GM12878 (cell line): ENCODE measurements at regions not wholly inside any gene's neighbourhood (a gene's known extent, or its start where the extent isn't known, plus 50 kb on each side); places are given as distances from the start of the nearest gene placed in this dataset.

Source experiments
- ATAC-seq: fragments of 200-7000 bp; cut with Tn5 transposase; 3 replicates; pipeline ENCODE4 v1.9.1; 2020; ENCODE audit warnings: mild to moderate bottlenecking, moderate library complexity
- BruUV-seq: library from RNA; stranded (reverse); fragments of 400-500 nt; replicated peaks from 2 replicates; lab custom pipeline; 2021; lab: Mats Ljungman, UMichigan
- CTCF ChIA-PET: fragments of 300-600 bp; sonication (Branson Sonifier 250); formaldehyde crosslinking; extraction: SDS; loops from one replicate; lab custom pipeline; 2021; ENCODE audit warnings: inconsistent platforms; lab: Yijun Ruan, JAX
- POLR2A ChIA-PET: fragments of 350-600 bp; formaldehyde crosslinking; extraction: SDS; loops from one replicate; lab custom pipeline; 2021; ENCODE audit warnings: inconsistent platforms; lab: Charles Lee
- RAD21 ChIA-PET: fragments of 300-600 bp; sonication (Branson Sonifier 250); formaldehyde crosslinking; loops from one replicate; lab custom pipeline; 2023; ENCODE audit warnings: antibody characterized with exemption; ENCODE audit not compliant: unreplicated experiment; lab: Charles Lee
- SMC1A ChIA-PET: fragments of 300-600 bp; sonication (Branson Sonifier 250); formaldehyde crosslinking; loops from one replicate; lab custom pipeline; 2023; ENCODE audit not compliant: unreplicated experiment, uncharacterized antibody; lab: Charles Lee
- DNase-seq: peaks from one replicate; pipeline ENCODE4 v3.0.0-alpha.2; 2011; ENCODE audit warnings: low read depth, low spot score
- FAIRE-seq: peaks from 3 replicates; lab custom pipeline; 2011; peaks lifted over from hg19 to GRCh38; lab: Jason Lieb, UNC
- H2AFZ ChIP-seq: 2 replicates; pipeline ENCODE4 v1.6.0; 2011; ENCODE audit warnings: low read depth, low read length, control low read depth; ENCODE audit not compliant: control insufficient read depth
- H3K27ac ChIP-seq: 2 replicates; pipeline ENCODE4 v1.5.1; 2011; ENCODE audit warnings: control low read depth; ENCODE audit not compliant: control insufficient read depth, insufficient read depth
- H3K27me3 ChIP-seq, 2 experiments: replicated peaks in 1 of 2; 2 replicates each; pipeline versions ENCODE4 v1.6.0 to v1.6.1; 2011; ENCODE audit warnings: low read length in 1 of 2; ENCODE audit not compliant: control insufficient read depth in 2 of 2, insufficient read depth in 2 of 2
- H3K36me3 ChIP-seq, 2 experiments: 2 replicates each; pipeline ENCODE4 v1.5.1; 2011; ENCODE audit warnings: low read length in 1 of 2; ENCODE audit not compliant: control insufficient read depth in 2 of 2, insufficient read depth in 2 of 2
- H3K4me1 ChIP-seq: 2 replicates; pipeline ENCODE4 v1.6.1; 2011; ENCODE audit warnings: mild to moderate bottlenecking, low read length, moderate library complexity, mixed read lengths; ENCODE audit not compliant: control insufficient read depth, insufficient read depth
- H3K4me2 ChIP-seq: 2 replicates; pipeline ENCODE4 v1.6.0; 2011; ENCODE audit warnings: control low read depth; ENCODE audit not compliant: control insufficient read depth, insufficient read depth
- H3K4me3 ChIP-seq: fragments of 200-600 bp; sonication (generic); 2 replicates; pipeline ENCODE4 v1.5.1; 2016
- H3K79me2 ChIP-seq: 2 replicates; pipeline ENCODE4 v1.6.0; 2011; ENCODE audit warnings: low read length; ENCODE audit not compliant: control insufficient read depth, insufficient read depth
- H3K9ac ChIP-seq: 2 replicates; pipeline ENCODE4 v1.8.0; 2011; ENCODE audit warnings: low read length, control low read depth, mixed read lengths; ENCODE audit not compliant: control insufficient read depth, insufficient read depth
- H3K9me3 ChIP-seq: replicated peaks from 3 replicates; pipeline ENCODE4 v1.5.1; 2011; ENCODE audit warnings: mild to moderate bottlenecking, low read length; ENCODE audit not compliant: control insufficient read depth, insufficient read depth
- H4K20me1 ChIP-seq: 2 replicates; pipeline ENCODE4 v1.6.0; 2011; ENCODE audit not compliant: control insufficient read depth, insufficient read depth
- BMI1 ChIP-seq: fragments of 450-650 bp; IDR thresholded peaks from 2 replicates; pipeline ENCODE4 v1.6.1; 2016; ENCODE audit warnings: mild to moderate bottlenecking, moderate library complexity, borderline replicate concordance
- EED ChIP-seq: sonication (generic); IDR thresholded peaks from 2 replicates; pipeline ENCODE4 v1.6.1; 2016; ENCODE audit warnings: antibody characterized with exemption, low read depth
- KDM1A ChIP-seq: fragments of 200-600 bp; sonication (generic); IDR thresholded peaks from 2 replicates; pipeline ENCODE4 v1.6.1; 2016; ENCODE audit warnings: borderline replicate concordance
- SIX5 ChIP-seq: IDR thresholded peaks from 2 replicates; pipeline ENCODE4 v1.6.1; 2011; ENCODE audit warnings: mild to moderate bottlenecking, low read depth, low read length, moderate library complexity; ENCODE audit not compliant: severe bottlenecking
- STAT3 ChIP-seq: IDR thresholded peaks from 2 replicates; pipeline ENCODE4 v1.6.1; 2011; ENCODE audit warnings: low read depth, low read length, improper control_type of control experiment
- TAF1 ChIP-seq: IDR thresholded peaks from 2 replicates; pipeline ENCODE4 v1.6.1; 2011; ENCODE audit warnings: mild to moderate bottlenecking, low read depth, low read length, borderline replicate concordance
- ZNF24 ChIP-seq: fragments of 450-650 bp; IDR thresholded peaks from 2 replicates; pipeline ENCODE4 v1.6.1; 2017; ENCODE audit warnings: antibody characterized with exemption, mild to moderate bottlenecking
- WGBS: methylation state at CpG from one replicate; pipeline ENCODE4 v1.1.6; 2016; ENCODE audit warnings: low lambda C conversion rate; ENCODE audit not compliant: insufficient replicate concordance, insufficient coverage; ENCODE audit errors: missing lambda C conversion rate; 5-methylcytosine and 5-hydroxymethylcytosine counted together
- in situ Hi-C: fragments of 300-500 bp; cut with MboI; formaldehyde crosslinking; loops from 9 replicates; pipeline ENCODE4 v1.14.3; 2018; ENCODE audit warnings: mixed read lengths
- intact Hi-C: fragments of 100-400 bp; cut with micrococcal nuclease; formaldehyde crosslinking; loops from one replicate; pipeline ENCODE4 v1.14.2; 2022; ENCODE audit not compliant: unreplicated experiment
- TF ChIP-seq, protein P1 (sequence below): fragments of 450-650 bp; IDR thresholded peaks from 2 replicates; pipeline ENCODE4 v1.6.1; 2017; ENCODE audit warnings: mild to moderate bottlenecking, moderate library complexity
- TF ChIP-seq, protein P2 (sequence below): IDR thresholded peaks from 2 replicates; pipeline ENCODE4 v1.6.1; 2012; ENCODE audit warnings: low read depth, low read length, improper control_type of control experiment

DNA sequence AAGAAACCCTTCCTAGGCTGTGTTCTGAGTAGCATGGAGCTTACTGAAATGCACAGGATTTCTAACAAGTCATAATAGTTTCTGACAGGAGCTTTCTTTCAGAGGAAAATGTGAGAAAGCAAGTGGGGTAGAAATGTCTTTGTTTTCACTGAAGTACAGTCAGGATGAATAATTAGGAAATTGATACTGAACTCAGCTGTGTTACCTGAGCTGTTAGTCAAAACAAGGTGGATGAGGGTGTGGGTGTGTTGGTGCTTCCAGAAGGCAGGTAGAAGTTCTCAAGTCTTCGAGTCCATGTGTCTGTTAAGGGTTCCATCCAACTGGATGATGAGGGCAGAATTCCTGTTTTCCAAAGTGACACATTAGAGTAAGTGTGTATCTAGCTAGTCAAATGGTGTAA lies 122.4 kb downstream of the BASP1 start:
- POLR2A ChIA-PET, result no interaction called here
- H3K4me2 ChIP-seq, result no peak overlapping the region

More for the DNA sequence above, 122.4 kb downstream of the BASP1 start:
- Histone ChIP-seq H3K79me2 (no peaks in the 10 kb centered on the region), H2AFZ (no peak overlapping the region), H3K9ac (no peak overlapping the region), H3K27me3 (no peaks in the 10 kb centered on the region), H3K4me3 (no peak overlapping the region), H3K9me3 (peaks cover 1% of the 10 kb centered on the region; the same call in 2 of the 3 replicates), H3K4me1 (peaks cover 6% of the 10 kb centered on the region), H3K36me3 (no peaks in the 10 kb centered on the region), H4K20me1 (no peaks in the 10 kb centered on the region), H3K27ac (no peak overlapping the region)
- RAD21 ChIA-PET, result no interaction called here
- in situ Hi-C loops, result no loop called here
- FAIRE-seq (no peak), DNase-seq (no peak), ATAC-seq (no peak)
- TF ChIP-seq KDM1A, result no peak
- no peak for TF ChIP-seq SIX5
- TF ChIP-seq EED, result no peak
- TF ChIP-seq BMI1, result no peak
- TF ChIP-seq ZNF24, result no peak
- TF ChIP-seq TAF1, result no peak
- TF ChIP-seq, protein P1, sequence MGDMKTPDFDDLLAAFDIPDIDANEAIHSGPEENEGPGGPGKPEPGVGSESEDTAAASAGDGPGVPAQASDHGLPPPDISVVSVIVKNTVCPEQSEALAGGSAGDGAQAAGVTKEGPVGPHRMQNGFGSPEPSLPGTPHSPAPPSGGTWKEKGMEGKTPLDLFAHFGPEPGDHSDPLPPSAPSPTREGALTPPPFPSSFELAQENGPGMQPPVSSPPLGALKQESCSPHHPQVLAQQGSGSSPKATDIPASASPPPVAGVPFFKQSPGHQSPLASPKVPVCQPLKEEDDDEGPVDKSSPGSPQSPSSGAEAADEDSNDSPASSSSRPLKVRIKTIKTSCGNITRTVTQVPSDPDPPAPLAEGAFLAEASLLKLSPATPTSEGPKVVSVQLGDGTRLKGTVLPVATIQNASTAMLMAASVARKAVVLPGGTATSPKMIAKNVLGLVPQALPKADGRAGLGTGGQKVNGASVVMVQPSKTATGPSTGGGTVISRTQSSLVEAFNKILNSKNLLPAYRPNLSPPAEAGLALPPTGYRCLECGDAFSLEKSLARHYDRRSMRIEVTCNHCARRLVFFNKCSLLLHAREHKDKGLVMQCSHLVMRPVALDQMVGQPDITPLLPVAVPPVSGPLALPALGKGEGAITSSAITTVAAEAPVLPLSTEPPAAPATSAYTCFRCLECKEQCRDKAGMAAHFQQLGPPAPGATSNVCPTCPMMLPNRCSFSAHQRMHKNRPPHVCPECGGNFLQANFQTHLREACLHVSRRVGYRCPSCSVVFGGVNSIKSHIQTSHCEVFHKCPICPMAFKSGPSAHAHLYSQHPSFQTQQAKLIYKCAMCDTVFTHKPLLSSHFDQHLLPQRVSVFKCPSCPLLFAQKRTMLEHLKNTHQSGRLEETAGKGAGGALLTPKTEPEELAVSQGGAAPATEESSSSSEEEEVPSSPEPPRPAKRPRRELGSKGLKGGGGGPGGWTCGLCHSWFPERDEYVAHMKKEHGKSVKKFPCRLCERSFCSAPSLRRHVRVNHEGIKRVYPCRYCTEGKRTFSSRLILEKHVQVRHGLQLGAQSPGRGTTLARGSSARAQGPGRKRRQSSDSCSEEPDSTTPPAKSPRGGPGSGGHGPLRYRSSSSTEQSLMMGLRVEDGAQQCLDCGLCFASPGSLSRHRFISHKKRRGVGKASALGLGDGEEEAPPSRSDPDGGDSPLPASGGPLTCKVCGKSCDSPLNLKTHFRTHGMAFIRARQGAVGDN, result no peak
- TF ChIP-seq, protein P2, sequence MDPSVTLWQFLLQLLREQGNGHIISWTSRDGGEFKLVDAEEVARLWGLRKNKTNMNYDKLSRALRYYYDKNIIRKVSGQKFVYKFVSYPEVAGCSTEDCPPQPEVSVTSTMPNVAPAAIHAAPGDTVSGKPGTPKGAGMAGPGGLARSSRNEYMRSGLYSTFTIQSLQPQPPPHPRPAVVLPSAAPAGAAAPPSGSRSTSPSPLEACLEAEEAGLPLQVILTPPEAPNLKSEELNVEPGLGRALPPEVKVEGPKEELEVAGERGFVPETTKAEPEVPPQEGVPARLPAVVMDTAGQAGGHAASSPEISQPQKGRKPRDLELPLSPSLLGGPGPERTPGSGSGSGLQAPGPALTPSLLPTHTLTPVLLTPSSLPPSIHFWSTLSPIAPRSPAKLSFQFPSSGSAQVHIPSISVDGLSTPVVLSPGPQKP, result no peak
- no peak for TF ChIP-seq STAT3
- WGBS, result 0% methylated on average over 1 of the region's 1 CpG
- BruUV-seq, result no TSS peak
- SMC1A ChIA-PET, result no interaction called here
- intact Hi-C loops, result no loop called here
- CTCF ChIA-PET, result no interaction called here
